Ishikawa (cell line): ENCODE measurements at regions not wholly inside any gene's neighbourhood (a gene's known extent, or its start where the extent isn't known, plus 50 kb on each side); places are given as distances from the start of the nearest gene placed in this dataset.

ENCODE experiments used
- CEBPB ChIP-seq: IDR thresholded peaks from 2 replicates; pipeline ENCODE4 v1.6.1; 2012
- CREB1 ChIP-seq: IDR thresholded peaks from 2 replicates; pipeline ENCODE4 v1.6.1; 2012; ENCODE audit warnings: low read depth
- EGR1 ChIP-seq: IDR thresholded peaks from 2 replicates; pipeline ENCODE4 v1.6.1; 2012
- EP300 ChIP-seq: IDR thresholded peaks from 2 replicates; pipeline ENCODE4 v1.6.1; 2012; ENCODE audit warnings: borderline replicate concordance
- FOXM1 ChIP-seq: IDR thresholded peaks from 2 replicates; pipeline ENCODE4 v1.6.1; 2012; ENCODE audit warnings: low read depth, borderline replicate concordance
- MAX ChIP-seq: IDR thresholded peaks from 2 replicates; pipeline ENCODE4 v1.6.1; 2012
- RAD21 ChIP-seq: IDR thresholded peaks from 2 replicates; pipeline ENCODE4 v1.6.1; 2012; ENCODE audit warnings: low read depth
- REST ChIP-seq: IDR thresholded peaks from 2 replicates; pipeline ENCODE4 v1.6.1; 2012; ENCODE audit warnings: low read depth, mild to moderate bottlenecking
- TAF1 ChIP-seq: IDR thresholded peaks from 2 replicates; pipeline ENCODE4 v1.6.1; 2012; ENCODE audit warnings: low read depth, mild to moderate bottlenecking
- TCF12 ChIP-seq: IDR thresholded peaks from 2 replicates; pipeline ENCODE4 v1.6.1; 2012; ENCODE audit warnings: low read depth
- TEAD4 ChIP-seq: IDR thresholded peaks from 2 replicates; pipeline ENCODE4 v1.6.1; 2012
- USF1 ChIP-seq: IDR thresholded peaks from 2 replicates; pipeline ENCODE4 v1.6.1; 2012
- YY1 ChIP-seq: IDR thresholded peaks from 2 replicates; pipeline ENCODE4 v1.6.1; 2012; ENCODE audit warnings: low read depth

GRCh38 chr9:38227061-38227540 is 158.1 kb upstream of the SHB start:
- no peak for TF ChIP-seq EP300
- TF ChIP-seq REST, result no peak
- no peak for TF ChIP-seq TCF12
- TF ChIP-seq RAD21, result no peak
- no peak for TF ChIP-seq TAF1
- TF ChIP-seq CREB1, result no peak
- TF ChIP-seq MAX, result no peak
- TF ChIP-seq USF1, result no peak
- no peak for TF ChIP-seq YY1
- TF ChIP-seq FOXM1, result no peak
- no peak for TF ChIP-seq EGR1
- no peak for TF ChIP-seq TEAD4
- no peak for TF ChIP-seq CEBPB
